Osteoblast (primary cell): ENCODE measurements at regions not wholly inside any gene's neighbourhood (a gene's known extent, or its start where the extent isn't known, plus 50 kb on each side); places are given as distances from the start of the nearest gene placed in this dataset.

Experiments
- DNase-seq: peaks from one replicate; pipeline ENCODE4 v3.0.0; 2011; ENCODE audit warnings: low spot score, mixed read lengths; ENCODE audit not compliant: insufficient read length; ENCODE audit errors: missing footprints
- H2AFZ ChIP-seq: 2 replicates; pipeline ENCODE4 v1.6.0; 2011; ENCODE audit warnings: mild to moderate bottlenecking, low read length
- H3K27ac ChIP-seq: 2 replicates; pipeline ENCODE4 v1.5.1; 2011; ENCODE audit warnings: mild to moderate bottlenecking, low read depth, low read length, moderate library complexity
- H3K27me3 ChIP-seq: 2 replicates; pipeline ENCODE4 v1.6.0; 2012; ENCODE audit warnings: mild to moderate bottlenecking, control low read depth, inconsistent platforms, low read length, moderate library complexity; ENCODE audit not compliant: insufficient read depth
- H3K36me3 ChIP-seq: 2 replicates; pipeline ENCODE4 v1.5.1; 2011; ENCODE audit warnings: mild to moderate bottlenecking, low read length, control low read depth, moderate library complexity; ENCODE audit not compliant: insufficient read depth
- H3K4me1 ChIP-seq: 2 replicates; pipeline ENCODE4 v1.5.1; 2011; ENCODE audit warnings: mild to moderate bottlenecking, low read length, control low read depth, moderate library complexity; ENCODE audit not compliant: insufficient read depth
- H3K4me2 ChIP-seq: 2 replicates; pipeline ENCODE4 v1.6.0; 2011; ENCODE audit warnings: mild to moderate bottlenecking, low read length; ENCODE audit not compliant: insufficient read depth
- H3K4me3 ChIP-seq: fragments of 200-600 bp; sonication (generic); 3 replicates; pipeline ENCODE4 v1.5.1; 2012; ENCODE audit warnings: mild to moderate bottlenecking, low read length, inconsistent platforms; ENCODE audit not compliant: insufficient read depth
- H3K79me2 ChIP-seq: 2 replicates; pipeline ENCODE4 v1.6.0; 2012; ENCODE audit warnings: mild to moderate bottlenecking, low read length, control low read depth, inconsistent platforms; ENCODE audit not compliant: insufficient read depth
- H3K9me3 ChIP-seq: 2 replicates; pipeline ENCODE4 v1.5.1; 2011; ENCODE audit warnings: low read depth, low read length, control low read depth
- H4K20me1 ChIP-seq: 2 replicates; pipeline ENCODE4 v1.6.0; 2012; ENCODE audit warnings: mild to moderate bottlenecking, low read length, control low read depth; ENCODE audit not compliant: insufficient read depth
- CTCF ChIP-seq: IDR thresholded peaks from 2 replicates; pipeline ENCODE4 v1.5.1; 2011; ENCODE audit warnings: mild to moderate bottlenecking, low read depth, low read length, moderate library complexity; ENCODE audit errors: extremely low read depth

GRCh38 chr9:129441852-129442251 is 179.0 kb downstream of the C9orf50 start:
- H3K4me2 ChIP-seq, result no peak overlapping the region
- peaks cover 7% of the 10 kb centered on the region for H3K4me1 ChIP-seq
- no peaks in the 10 kb centered on the region for H3K79me2 ChIP-seq
- H2AFZ ChIP-seq, result no peak overlapping the region
- peaks cover 17% of the 10 kb centered on the region for H3K27me3 ChIP-seq
- peak; percentile 55 for DNase-seq
- H3K9me3 ChIP-seq, result no peaks in the 10 kb centered on the region
- no peak for TF ChIP-seq CTCF
- no peak overlapping the region for H3K27ac ChIP-seq
- H3K4me3 ChIP-seq, result no peak overlapping the region
- H3K36me3 ChIP-seq, result no peaks in the 10 kb centered on the region
- no peaks in the 10 kb centered on the region for H4K20me1 ChIP-seq

GRCh38 chr9:129440435-129441186 is 180.3 kb downstream of the C9orf50 start:
- Histone ChIP-seq H2AFZ (no peak overlapping the region), H3K27ac (no peak overlapping the region), H3K79me2 (no peaks in the 10 kb centered on the region), H4K20me1 (no peaks in the 10 kb centered on the region), H3K36me3 (no peaks in the 10 kb centered on the region), H3K4me1 (peaks cover 7% of the 10 kb centered on the region), H3K9me3 (no peaks in the 10 kb centered on the region), H3K4me2 (no peak overlapping the region), H3K4me3 (no peak overlapping the region), H3K27me3 (peaks cover 17% of the 10 kb centered on the region)
- peak; percentile 88 for DNase-seq
- no peak for TF ChIP-seq CTCF

- Histone ChIP-seq H2AFZ (no peak overlapping the region), H3K4me2 (no peak overlapping the region), H3K4me1 (peaks cover 7% of the 10 kb centered on the region), H4K20me1 (no peaks in the 10 kb centered on the region), H3K9me3 (no peaks in the 10 kb centered on the region), H3K27me3 (peaks cover 17% of the 10 kb centered on the region), H3K36me3 (no peaks in the 10 kb centered on the region), H3K4me3 (no peak overlapping the region), H3K27ac (no peak overlapping the region), H3K79me2 (no peaks in the 10 kb centered on the region)
- no peak for TF ChIP-seq CTCF
- DNase-seq, result no peak
These were observed 181.7 kb downstream of the C9orf50 start for GRCh38 chr9:129439242-129439641.

DNA sequence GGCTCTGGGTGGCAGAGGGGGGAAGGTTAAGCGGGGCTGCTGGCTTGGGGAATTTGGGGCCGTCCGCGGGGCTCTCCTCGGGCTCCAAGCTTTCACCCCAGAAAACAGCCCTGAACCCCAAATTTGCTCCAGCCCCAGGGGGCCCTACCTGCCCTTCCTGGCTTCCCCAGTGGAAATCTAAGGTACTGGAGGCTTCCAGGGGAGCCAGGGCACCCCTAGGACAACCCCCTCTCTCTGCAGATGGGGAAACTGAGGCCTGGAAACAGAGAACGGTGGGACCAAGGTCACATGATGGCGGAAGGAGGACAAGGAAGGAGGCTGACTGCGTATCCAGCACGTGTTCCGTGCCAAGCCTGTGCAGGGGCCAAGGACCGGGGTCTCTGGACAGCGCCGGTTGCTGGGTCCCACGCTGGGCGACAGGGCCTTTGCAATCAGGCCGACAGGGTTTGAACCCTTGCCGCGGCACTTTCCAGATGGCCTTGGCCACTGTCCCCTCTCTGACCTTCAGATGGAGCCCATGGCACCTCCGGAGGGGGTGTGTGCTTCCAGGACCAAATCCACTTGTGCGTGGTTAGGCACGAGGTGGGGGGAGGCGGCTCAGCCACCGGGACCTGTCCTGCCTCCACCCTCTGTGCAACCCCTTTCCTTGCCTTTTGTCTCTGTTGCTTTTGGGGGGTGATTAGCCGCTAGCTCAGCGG is 183.1 kb downstream of the C9orf50 start:
- no peaks in the 10 kb centered on the region for H3K36me3 ChIP-seq
- peak overlapping the region; percentile 73 for H3K4me3 ChIP-seq
- H3K9me3 ChIP-seq, result no peaks in the 10 kb centered on the region
- H3K27me3 ChIP-seq, result peaks cover 12% of the 10 kb centered on the region
- no peaks in the 10 kb centered on the region for H4K20me1 ChIP-seq
- no peak for DNase-seq
- no peak overlapping the region for H3K27ac ChIP-seq
- peaks cover 7% of the 10 kb centered on the region for H3K4me1 ChIP-seq
- H3K79me2 ChIP-seq, result no peaks in the 10 kb centered on the region
- peak overlapping the region; percentile 86 for H2AFZ ChIP-seq
- peak overlapping the region; percentile 88 for H3K4me2 ChIP-seq
- no peak for TF ChIP-seq CTCF
